H9 (cell line): ENCODE measurements at regions not wholly inside any gene's neighbourhood (a gene's known extent, or its start where the extent isn't known, plus 50 kb on each side); places are given as distances from the start of the nearest gene placed in this dataset.

Experiments used
- DNase-seq: peaks from one replicate; pipeline ENCODE4 v3.0.0-alpha.2; 2017
- H2AFZ ChIP-seq: one replicate; pipeline ENCODE4 v1.6.1; 2013; ENCODE audit warnings: mild to moderate bottlenecking, low read length, control low read depth, moderate library complexity
- H2AK5ac ChIP-seq: 2 replicates; pipeline ENCODE4 v1.6.1; 2013; ENCODE audit warnings: low read length, control low read depth, mixed read lengths; ENCODE audit not compliant: insufficient read length
- H2BK120ac ChIP-seq: one replicate; pipeline ENCODE4 v1.6.1; 2013; ENCODE audit warnings: low read depth, mild to moderate bottlenecking, low read length, control low read depth, inconsistent platforms; ENCODE audit not compliant: poor library complexity, severe bottlenecking
- H2BK12ac ChIP-seq: 2 replicates; pipeline ENCODE4 v1.6.1; 2013; ENCODE audit warnings: low read length, control low read depth, mixed read lengths, low read depth; ENCODE audit not compliant: insufficient read length
- H2BK15ac ChIP-seq: 2 replicates; pipeline ENCODE4 v1.6.1; 2013; ENCODE audit warnings: low read depth, low read length, control low read depth
- H2BK20ac ChIP-seq: one replicate; pipeline ENCODE4 v1.6.1; 2013; ENCODE audit warnings: low read depth, mild to moderate bottlenecking, low read length, control low read depth, inconsistent platforms; ENCODE audit not compliant: poor library complexity, severe bottlenecking
- H2BK5ac ChIP-seq: 2 replicates; pipeline ENCODE4 v1.6.1; 2013; ENCODE audit warnings: low read length, control low read depth, mixed read lengths; ENCODE audit not compliant: insufficient read length
- H3K14ac ChIP-seq: 2 replicates; pipeline ENCODE4 v1.6.1; 2013; ENCODE audit warnings: low read length, control low read depth; ENCODE audit not compliant: insufficient read depth
- H3K18ac ChIP-seq: 2 replicates; pipeline ENCODE4 v1.6.1; 2013; ENCODE audit warnings: low read depth, mild to moderate bottlenecking, mixed read lengths, low read length, control low read depth; ENCODE audit not compliant: insufficient read length
- H3K23ac ChIP-seq: 2 replicates; pipeline ENCODE4 v1.6.1; 2013; ENCODE audit warnings: low read length, control low read depth, mixed read lengths, low read depth; ENCODE audit not compliant: insufficient read length
- H3K23me2 ChIP-seq: 2 replicates; pipeline ENCODE4 v1.6.1; 2013; ENCODE audit warnings: low read depth, mild to moderate bottlenecking, mixed read lengths, low read length, control low read depth; ENCODE audit not compliant: insufficient read length, poor library complexity, severe bottlenecking
- H3K27ac ChIP-seq: 2 replicates; pipeline ENCODE4 v1.5.1; 2013; ENCODE audit warnings: low read length, control low read depth, mixed read lengths, low read depth; ENCODE audit not compliant: insufficient read length
- H3K27me3 ChIP-seq: 2 replicates; pipeline ENCODE4 v1.6.1; 2013; ENCODE audit warnings: low read length, control low read depth, inconsistent platforms; ENCODE audit not compliant: insufficient read depth
- H3K4ac ChIP-seq: 2 replicates; pipeline ENCODE4 v1.6.1; 2013; ENCODE audit warnings: low read depth, mild to moderate bottlenecking, control low read depth, inconsistent platforms, low read length, moderate library complexity
- H3K4me1 ChIP-seq: 2 replicates; pipeline ENCODE4 v1.6.1; 2013; ENCODE audit warnings: low read length, control low read depth, inconsistent platforms; ENCODE audit not compliant: insufficient read depth
- H3K4me2 ChIP-seq: 2 replicates; pipeline ENCODE4 v1.6.1; 2013; ENCODE audit warnings: low read length, control low read depth, mixed read lengths; ENCODE audit not compliant: insufficient read length, insufficient read depth
- H3K56ac ChIP-seq: 2 replicates; pipeline ENCODE4 v1.6.1; 2013; ENCODE audit warnings: low read depth, mild to moderate bottlenecking, mixed read lengths, low read length, control low read depth; ENCODE audit not compliant: insufficient read length
- H3K79me1 ChIP-seq: 2 replicates; pipeline ENCODE4 v1.6.1; 2013; ENCODE audit warnings: low read depth, mild to moderate bottlenecking, moderate library complexity, low read length, control low read depth, inconsistent platforms; ENCODE audit not compliant: insufficient read depth, poor library complexity, severe bottlenecking
- H3K79me2 ChIP-seq: 2 replicates; pipeline ENCODE4 v1.6.1; 2013; ENCODE audit warnings: low read length, control low read depth, inconsistent platforms; ENCODE audit not compliant: insufficient read depth
- H3K9ac ChIP-seq: 2 replicates; pipeline ENCODE4 v1.6.1; 2013; ENCODE audit warnings: low read length, control low read depth, mixed read lengths; ENCODE audit not compliant: insufficient read length; ENCODE audit errors: extremely low read depth
- H3K9me3 ChIP-seq: one replicate; pipeline ENCODE4 v1.6.1; 2013; ENCODE audit warnings: low read depth, low read length, inconsistent platforms; ENCODE audit not compliant: control insufficient read depth
- H3T11ph ChIP-seq: one replicate; pipeline ENCODE4 v1.6.1; 2013; ENCODE audit warnings: mild to moderate bottlenecking, low read length, control low read depth, inconsistent platforms
- H4K20me1 ChIP-seq: one replicate; pipeline ENCODE4 v1.6.1; 2013; ENCODE audit not compliant: control insufficient read depth, insufficient read length, insufficient read depth
- H4K5ac ChIP-seq: 2 replicates; pipeline ENCODE4 v1.6.1; 2013; ENCODE audit warnings: low read depth, mild to moderate bottlenecking, mixed read lengths, low read length, control low read depth; ENCODE audit not compliant: insufficient read length
- H4K8ac ChIP-seq: replicated peaks from 2 replicates; pipeline ENCODE4 v1.6.1; 2013; ENCODE audit warnings: low read length, control low read depth, mixed read lengths, low read depth; ENCODE audit not compliant: insufficient read length
- H4K91ac ChIP-seq: 2 replicates; pipeline ENCODE4 v1.6.1; 2013; ENCODE audit warnings: low read depth, mild to moderate bottlenecking, moderate library complexity, mixed read lengths, low read length, control low read depth; ENCODE audit not compliant: insufficient read length
- H3K27ac Mint-ChIP-seq, 3 experiments: 2 replicates in 2 of 3; 3 replicates in 1 of 3; pipeline ENCODE4 v1.8.0; 2020 to 2021; ENCODE audit warnings: mixed read lengths in 3 of 3, mild to moderate bottlenecking in 1 of 3, moderate library complexity in 1 of 3
- H3K27me3 Mint-ChIP-seq: 2 replicates; pipeline ENCODE4 v1.8.0; 2021; ENCODE audit warnings: low read depth, mild to moderate bottlenecking, moderate library complexity, mixed read lengths
- H3K36me3 Mint-ChIP-seq, 3 experiments: 2 replicates in 2 of 3; 3 replicates in 1 of 3; pipeline ENCODE4 v1.8.0; 2020 to 2021; ENCODE audit warnings: low read depth in 3 of 3, mixed read lengths in 3 of 3; ENCODE audit not compliant: insufficient read depth in 1 of 3
- H3K4me1 Mint-ChIP-seq, 2 experiments: 2 replicates each; pipeline ENCODE4 v1.8.0; 2020; ENCODE audit warnings: mixed read lengths in 2 of 2
- H3K4me3 Mint-ChIP-seq, 2 experiments: 2 replicates in 1 of 2; 3 replicates in 1 of 2; pipeline ENCODE4 v1.8.0; 2020 to 2021; ENCODE audit warnings: mild to moderate bottlenecking in 2 of 2, mixed read lengths in 2 of 2, moderate library complexity in 1 of 2
- H3K9me3 Mint-ChIP-seq, 2 experiments: 2 replicates in 1 of 2; 3 replicates in 1 of 2; pipeline ENCODE4 v1.8.0; 2020; ENCODE audit warnings: mild to moderate bottlenecking in 2 of 2, mixed read lengths in 2 of 2, moderate library complexity in 1 of 2
- WGBS: extraction: QIAGEN DNeasy Blood & Tissue Kit; methylation state at CpG from one replicate; pipeline ENCODE4 v1.1.7; 2013; ENCODE audit warnings: missing lambda C conversion rate, low lambda C conversion rate, mixed read lengths; ENCODE audit not compliant: insufficient read length; ENCODE audit errors: extremely low coverage; 5-methylcytosine and 5-hydroxymethylcytosine counted together
- TF ChIP-seq, protein P1 (sequence below): fragments of 200-600 bp; sonication (generic); conservative IDR thresholded peaks from 3 replicates; pipeline ENCODE4 v1.8.0; 2021; ENCODE audit warnings: antibody characterized with exemption, mild to moderate bottlenecking

DNA sequence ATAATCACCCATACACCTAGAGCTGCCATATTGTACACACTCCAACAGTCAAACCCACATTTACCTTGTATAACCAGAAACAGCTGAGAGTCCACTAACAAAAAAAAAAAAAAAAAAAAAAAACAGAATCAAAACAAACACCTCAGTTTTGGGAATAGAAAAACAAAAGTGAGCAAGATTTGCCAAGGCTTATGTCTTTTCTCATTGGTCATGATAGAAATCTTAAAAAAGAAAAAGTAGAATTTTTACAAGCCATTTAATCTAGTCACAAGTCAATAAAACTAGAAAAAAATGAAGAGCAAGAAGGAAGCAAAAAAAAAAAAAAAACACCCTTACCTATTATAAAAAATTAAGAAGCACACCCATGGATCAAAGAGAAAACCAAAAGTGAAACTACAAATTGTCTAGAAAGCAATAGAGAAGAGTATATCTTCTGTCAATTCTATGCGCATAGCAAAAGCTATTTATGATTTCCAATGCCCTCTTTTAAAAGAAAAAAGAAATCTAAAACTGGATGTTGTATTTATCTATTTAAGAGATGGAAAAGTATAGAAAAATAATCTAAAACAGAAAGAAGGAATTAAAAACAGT, 113.2 kb upstream of the GALNT2 start:
- Histone ChIP-seq H3K4ac (no peak overlapping the region), H3K23me2 (no peaks in the 10 kb centered on the region), H3K9me3 (no peaks in the 10 kb centered on the region), H2BK120ac (no peak overlapping the region), H2BK12ac (no peak overlapping the region), H2BK5ac (no peak overlapping the region), H3K14ac (no peak overlapping the region), H4K8ac (no peak overlapping the region), H4K5ac (no peak overlapping the region), H3K4me1 (no peaks in the 10 kb centered on the region), H3K18ac (no peak overlapping the region), H2AK5ac (no peak overlapping the region), H3K9ac (no peak overlapping the region), H2AFZ (no peak overlapping the region), H3K27me3 (no peaks in the 10 kb centered on the region), H2BK20ac (no peak overlapping the region), H3K79me2 (no peaks in the 10 kb centered on the region), H3K27ac (no peak overlapping the region), H3K23ac (no peak overlapping the region), H2BK15ac (no peak overlapping the region), H4K20me1 (no peaks in the 10 kb centered on the region), H3T11ph (no peak overlapping the region), H3K4me2 (no peak overlapping the region), H4K91ac (no peak overlapping the region), H3K79me1 (no peaks in the 10 kb centered on the region), H3K56ac (no peak overlapping the region)
- Mint-ChIP-seq H3K9me3 (peaks cover 3 to 5% of the 10 kb centered on the region in 2 experiments; a peak in 2 of 5 replicates), H3K27ac (no peak overlapping the region), H3K4me3 (no peak overlapping the region), H3K4me1 (peaks cover 3 to 9% of the 10 kb centered on the region in 2 experiments), H3K27me3 (no peaks in the 10 kb centered on the region; the same call in 1 of the 2 replicates), H3K36me3 (peaks cover 2 to 6% (median 3%) of the 10 kb centered on the region in 3 experiments; a peak in 5 of 7 replicates)
- TF ChIP-seq, protein P1, sequence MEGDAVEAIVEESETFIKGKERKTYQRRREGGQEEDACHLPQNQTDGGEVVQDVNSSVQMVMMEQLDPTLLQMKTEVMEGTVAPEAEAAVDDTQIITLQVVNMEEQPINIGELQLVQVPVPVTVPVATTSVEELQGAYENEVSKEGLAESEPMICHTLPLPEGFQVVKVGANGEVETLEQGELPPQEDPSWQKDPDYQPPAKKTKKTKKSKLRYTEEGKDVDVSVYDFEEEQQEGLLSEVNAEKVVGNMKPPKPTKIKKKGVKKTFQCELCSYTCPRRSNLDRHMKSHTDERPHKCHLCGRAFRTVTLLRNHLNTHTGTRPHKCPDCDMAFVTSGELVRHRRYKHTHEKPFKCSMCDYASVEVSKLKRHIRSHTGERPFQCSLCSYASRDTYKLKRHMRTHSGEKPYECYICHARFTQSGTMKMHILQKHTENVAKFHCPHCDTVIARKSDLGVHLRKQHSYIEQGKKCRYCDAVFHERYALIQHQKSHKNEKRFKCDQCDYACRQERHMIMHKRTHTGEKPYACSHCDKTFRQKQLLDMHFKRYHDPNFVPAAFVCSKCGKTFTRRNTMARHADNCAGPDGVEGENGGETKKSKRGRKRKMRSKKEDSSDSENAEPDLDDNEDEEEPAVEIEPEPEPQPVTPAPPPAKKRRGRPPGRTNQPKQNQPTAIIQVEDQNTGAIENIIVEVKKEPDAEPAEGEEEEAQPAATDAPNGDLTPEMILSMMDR = no peak
- DNase-seq = no peak
- no CpG with 5 or more reads among the region's 1 CpG for WGBS
